RCC 7860 (cell line): ENCODE measurements at regions not wholly inside any gene's neighbourhood (a gene's known extent, or its start where the extent isn't known, plus 50 kb on each side); places are given as distances from the start of the nearest gene placed in this dataset.

ENCODE experiments used
- DNase-seq: peaks from one replicate; pipeline ENCODE4 v3.0.0-alpha.2; 2015; ENCODE audit warnings: low spot score
- FAIRE-seq: peaks from 2 replicates; lab custom pipeline; 2012; peaks lifted over from hg19 to GRCh38; lab: Jason Lieb, UNC

DNA sequence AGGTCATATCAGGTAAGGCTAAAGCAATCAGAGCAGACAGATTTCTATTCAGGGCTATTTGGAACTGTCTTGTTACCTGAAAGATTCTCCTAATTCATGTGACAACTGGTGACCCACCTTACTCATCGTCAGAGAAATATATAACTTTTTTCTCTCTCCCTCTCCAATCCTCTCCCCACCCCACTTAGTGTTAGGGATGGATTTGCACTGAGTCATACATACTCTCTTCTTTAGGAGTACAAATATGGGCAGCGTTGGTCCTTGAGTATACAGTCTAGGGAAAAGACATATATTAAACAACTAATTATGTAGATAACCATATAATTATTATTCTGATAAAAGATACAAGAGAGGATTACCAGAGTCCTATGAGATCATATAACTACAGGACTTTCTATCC, 246.3 kb downstream of the HHIPL2 start:
- FAIRE-seq (no peak), DNase-seq (no peak)

DNA sequence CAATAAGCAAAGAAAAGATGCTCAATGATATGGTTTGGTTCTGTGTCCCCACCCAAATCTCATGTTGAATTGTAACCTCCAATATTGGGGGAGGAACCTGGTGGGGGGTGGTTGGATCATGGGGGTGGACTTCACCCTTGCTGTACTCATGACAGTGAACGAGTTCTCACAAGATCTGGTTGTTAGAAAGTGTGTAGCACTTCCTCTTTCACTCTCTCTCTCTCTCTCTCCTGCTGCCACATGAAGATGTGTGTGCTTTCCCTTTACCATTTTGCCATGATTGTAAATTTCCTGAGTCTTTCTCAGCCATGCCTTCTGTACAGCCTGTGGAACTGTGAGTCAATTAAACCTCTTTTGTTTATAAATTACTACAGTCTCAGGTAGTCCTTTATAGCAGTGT, 248.4 kb downstream of the HHIPL2 start:
- FAIRE-seq (no peak), DNase-seq (no peak)

DNA sequence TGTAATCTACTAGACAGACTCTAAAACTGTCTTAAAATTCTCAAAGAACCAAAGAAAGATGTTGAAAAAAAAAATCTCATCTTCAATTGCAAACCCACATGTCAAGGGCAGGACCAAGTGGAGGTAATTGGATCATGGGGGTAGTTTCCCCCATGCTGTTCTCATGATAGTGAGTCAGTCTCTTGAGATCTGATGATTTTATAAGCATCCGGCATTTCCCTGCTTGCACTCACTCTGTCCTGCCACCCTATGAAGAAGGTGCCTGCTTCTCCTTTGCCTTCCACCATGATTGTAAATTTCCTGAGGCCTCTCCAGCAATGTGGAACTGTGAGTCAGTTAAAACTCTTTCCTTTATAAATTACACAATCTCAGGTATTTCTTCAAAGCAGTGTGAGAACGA, 257.0 kb downstream of the HHIPL2 start:
- no peak for DNase-seq
- no peak for FAIRE-seq

DNA sequence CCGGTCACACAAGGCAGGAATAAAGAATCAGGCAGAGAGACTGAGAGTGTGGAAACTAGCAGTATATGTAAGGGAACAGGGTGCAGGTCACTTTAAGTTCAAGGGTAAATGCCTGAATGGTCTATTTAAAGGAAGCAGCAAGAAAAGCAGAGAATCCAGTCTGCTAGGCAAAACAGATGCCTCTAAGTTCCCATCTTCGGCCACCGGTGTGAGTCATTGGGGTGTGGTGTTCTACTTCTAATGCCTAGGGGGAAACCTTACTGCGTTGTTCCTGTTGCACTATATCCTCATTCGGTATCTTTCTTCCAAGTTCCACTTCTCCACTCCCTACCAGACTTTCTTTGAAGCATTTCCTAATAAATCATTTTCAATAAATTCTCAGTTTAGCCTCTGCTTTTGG, 259.9 kb downstream of the HHIPL2 start:
- FAIRE-seq = no peak
- no peak for DNase-seq

DNA sequence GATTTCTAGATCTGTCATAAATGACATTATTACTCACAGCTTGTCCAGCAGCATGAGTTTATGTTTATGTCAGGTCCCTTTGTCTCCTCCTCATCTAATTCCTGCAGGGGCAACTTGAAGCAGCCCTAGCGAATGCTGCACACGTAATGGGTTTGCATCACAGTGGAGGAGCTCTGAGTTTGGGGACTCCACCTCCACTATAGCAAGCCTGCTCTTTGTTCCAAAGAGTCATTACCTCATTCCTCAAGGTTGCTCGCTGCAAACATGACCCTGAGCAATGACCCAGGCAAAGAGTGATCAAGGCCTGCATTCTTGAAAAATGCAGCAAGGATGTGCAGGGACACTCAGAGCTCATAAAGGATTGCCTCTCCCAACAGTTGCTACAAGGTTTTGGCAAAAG, 261.9 kb downstream of the HHIPL2 start:
- DNase-seq = peak; percentile 13
- FAIRE-seq = no peak

- no peak for FAIRE-seq
- no peak for DNase-seq
Observed at GRCh38 chr1:222285526-222285925, 262.4 kb downstream of the HHIPL2 start.

DNA sequence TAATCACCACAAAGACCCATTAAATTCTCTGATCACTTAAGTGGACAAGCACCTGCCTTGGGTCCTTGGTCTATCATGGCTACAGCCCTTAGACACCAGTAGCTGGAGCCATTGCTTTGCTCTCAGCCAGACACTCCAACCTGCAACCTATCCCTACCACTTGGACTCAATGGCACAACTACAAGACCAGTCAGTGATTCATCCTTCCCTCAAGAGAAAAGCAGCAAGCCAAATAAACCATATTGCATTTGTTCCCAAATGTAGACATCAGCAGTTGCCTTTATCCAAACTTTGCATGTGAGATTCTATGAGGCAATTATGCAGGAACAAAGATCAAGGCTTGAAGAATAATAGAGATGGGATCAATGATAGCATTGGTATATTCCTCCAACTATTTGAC, 263.4 kb downstream of the HHIPL2 start:
- no peak for FAIRE-seq
- no peak for DNase-seq

GRCh38 chr1:222283147-222283768, 264.6 kb downstream of the HHIPL2 start:
- DNase-seq (no peak), FAIRE-seq (no peak)

- no peak for FAIRE-seq
Observed at GRCh38 chr1:222279591-222279990, 268.3 kb downstream of the HHIPL2 start.

GRCh38 chr1:222278501-222278900, 269.4 kb downstream of the HHIPL2 start:
- no peak for FAIRE-seq

More at GRCh38 chr1:222279591-222279990, 268.3 kb downstream of the HHIPL2 start:
- DNase-seq = no peak

DNA sequence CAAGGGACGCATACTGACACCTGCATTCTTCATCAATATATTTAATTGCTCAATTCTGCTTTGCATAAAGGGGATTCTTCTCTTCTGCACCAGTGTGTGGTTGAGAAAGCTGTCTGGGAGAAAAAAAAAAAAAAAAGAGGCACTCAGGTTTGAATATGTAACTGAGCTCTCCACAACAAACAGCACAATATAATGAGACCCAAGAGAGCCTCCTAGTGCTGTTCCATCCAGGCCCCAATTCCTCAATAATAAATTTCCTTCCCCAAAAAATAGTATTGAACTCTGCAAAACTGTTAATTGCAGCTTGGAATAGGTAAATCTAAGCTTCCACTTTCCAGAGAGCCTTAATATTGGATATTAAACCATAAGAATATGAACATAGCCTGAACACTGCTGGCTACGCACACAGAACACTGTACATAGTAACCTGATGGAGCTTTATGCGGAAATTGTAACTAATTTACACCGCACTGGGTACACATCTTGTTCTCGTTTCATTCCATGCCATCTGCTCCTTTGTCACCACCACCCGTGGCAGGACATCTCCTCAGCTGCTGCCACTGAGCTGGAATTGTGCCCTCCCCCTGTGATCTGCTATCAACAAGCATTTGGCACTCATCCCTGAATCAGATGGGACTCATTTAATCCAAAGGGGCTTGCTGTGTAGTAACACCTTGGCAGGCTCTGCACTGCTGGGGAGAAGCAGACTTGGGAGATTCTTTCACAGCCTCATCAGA, 272.0 kb downstream of the HHIPL2 start:
- DNase-seq (no peak), FAIRE-seq (no peak)

More at GRCh38 chr1:222278501-222278900, 269.4 kb downstream of the HHIPL2 start:
- DNase-seq = no peak

GRCh38 chr1:222275001-222275728, 272.7 kb downstream of the HHIPL2 start:
- no peak for DNase-seq

GRCh38 chr1:222266223-222267196, 281.4 kb downstream of the HHIPL2 start:
- DNase-seq (no peak), FAIRE-seq (no peak)

More at GRCh38 chr1:222275001-222275728, 272.7 kb downstream of the HHIPL2 start:
- FAIRE-seq = no peak

GRCh38 chr1:222263791-222264190, 284.1 kb downstream of the HHIPL2 start:
- no peak for FAIRE-seq

DNA sequence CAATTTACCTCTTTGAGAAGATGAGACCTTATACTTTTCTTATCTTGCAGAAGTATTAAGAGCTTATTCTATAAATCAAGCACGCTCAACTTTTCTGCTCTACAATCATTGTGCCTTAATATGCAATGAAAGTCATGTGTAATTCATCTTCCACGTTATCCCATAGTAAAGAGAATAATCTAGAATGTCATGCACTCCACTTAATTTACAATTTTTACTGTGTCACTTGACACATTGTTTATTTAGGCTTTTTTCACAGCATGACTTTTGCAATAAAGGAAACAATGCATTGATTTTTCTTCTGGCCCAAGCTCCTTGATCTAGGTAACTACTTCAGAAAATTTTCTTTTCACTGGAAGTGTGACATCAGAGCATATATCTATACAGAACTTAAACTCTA, 290.9 kb downstream of the HHIPL2 start:
- DNase-seq (no peak), FAIRE-seq (no peak)

More at GRCh38 chr1:222263791-222264190, 284.1 kb downstream of the HHIPL2 start:
- no peak for DNase-seq

GRCh38 chr1:222256058-222256457, 291.8 kb downstream of the HHIPL2 start:
- FAIRE-seq = no peak

GRCh38 chr1:222252788-222253187, 295.1 kb downstream of the HHIPL2 start:
- no peak for FAIRE-seq

More at GRCh38 chr1:222256058-222256457, 291.8 kb downstream of the HHIPL2 start:
- DNase-seq = no peak

GRCh38 chr1:222251847-222252246, 296.1 kb downstream of the HHIPL2 start:
- FAIRE-seq = no peak

More at GRCh38 chr1:222252788-222253187, 295.1 kb downstream of the HHIPL2 start:
- DNase-seq = no peak

DNA sequence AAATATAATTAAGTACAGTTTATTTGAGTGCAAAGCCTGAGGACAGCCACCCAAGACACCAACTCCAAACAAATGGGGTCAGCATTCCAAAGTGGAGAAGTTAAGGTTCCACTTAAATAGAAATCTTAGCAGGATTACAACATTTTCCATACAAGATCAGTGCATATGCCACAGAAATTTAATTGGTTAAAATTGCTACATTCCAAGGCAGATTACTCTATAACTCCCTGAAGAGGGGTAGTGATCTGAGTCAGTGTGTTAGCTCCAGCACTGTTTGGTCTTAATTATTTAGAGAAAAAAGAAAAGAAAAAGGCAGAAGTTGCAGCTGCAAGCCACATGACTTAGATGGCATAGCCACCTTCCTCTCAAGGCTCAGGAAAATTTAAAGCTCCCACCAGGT, 297.5 kb downstream of the HHIPL2 start:
- DNase-seq = no peak

More at GRCh38 chr1:222251847-222252246, 296.1 kb downstream of the HHIPL2 start:
- DNase-seq = no peak

DNA sequence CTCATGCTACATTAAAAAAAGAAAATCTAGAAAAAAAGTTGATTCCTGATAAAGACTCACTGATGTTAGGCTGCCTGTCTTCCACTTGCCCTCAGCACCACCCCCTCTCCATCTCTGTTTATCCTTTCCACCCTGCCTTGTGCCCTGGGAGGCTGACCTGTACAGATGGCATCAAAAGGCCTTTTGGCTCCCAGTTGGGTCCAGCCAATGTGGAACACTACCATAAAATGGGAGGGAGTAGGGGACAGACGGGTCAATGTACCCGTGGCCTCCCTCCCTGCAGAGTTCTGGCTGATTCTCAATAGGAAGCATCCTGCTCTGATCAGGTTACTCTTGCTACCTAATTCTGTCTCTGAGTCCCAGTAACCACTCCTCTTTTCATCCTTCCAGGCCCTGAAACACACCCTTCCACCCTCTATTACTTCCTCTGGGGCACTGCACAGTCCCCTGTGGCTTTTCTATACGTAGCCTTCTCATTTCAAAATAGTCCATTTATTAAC, 300.0 kb downstream of the HHIPL2 start:
- DNase-seq (no peak), FAIRE-seq (no peak)

More for the DNA sequence above, 297.5 kb downstream of the HHIPL2 start:
- FAIRE-seq = no peak
